HepG2 (cell line): ENCODE measurements at regions not wholly inside any gene's neighbourhood (a gene's known extent, or its start where the extent isn't known, plus 50 kb on each side); places are given as distances from the start of the nearest gene placed in this dataset.

Source experiments
- ATAC-seq: fragments of 200-7000 bp; cut with Tn5 transposase; 3 replicates; pipeline ENCODE4 v1.9.1; 2020; ENCODE audit warnings: mild to moderate bottlenecking, moderate library complexity
- BruUV-seq: library from RNA; stranded (reverse); fragments of 400-500 nt; replicated peaks from 2 replicates; lab custom pipeline; 2021; lab: Mats Ljungman, UMichigan
- CTCF ChIA-PET: fragments of 300-600 bp; formaldehyde crosslinking; extraction: SDS; loops from one replicate; lab custom pipeline; 2021; ENCODE audit warnings: low total read pairs, inconsistent platforms, low intra/inter-chr PET ratio; lab: Yijun Ruan, JAX
- POLR2A ChIA-PET: fragments of 350-600 bp; sonication (Branson Sonifier 250); formaldehyde crosslinking; loops from one replicate; lab custom pipeline; 2020; ENCODE audit warnings: antibody characterized with exemption, inconsistent platforms; lab: Yijun Ruan, JAX
- DNase-seq: peaks from one replicate; pipeline ENCODE4 v3.0.0-alpha.2; 2015; ENCODE audit warnings: low spot score
- FAIRE-seq: peaks from 3 replicates; lab custom pipeline; 2011; peaks lifted over from hg19 to GRCh38; lab: Jason Lieb, UNC
- H2AFZ ChIP-seq: one replicate; pipeline ENCODE4 v1.6.1; 2011; ENCODE audit warnings: low read length, inconsistent platforms
- H3K27ac ChIP-seq: fragments of 300-600 bp; 3 replicates; pipeline ENCODE4 v1.8.0; 2011; ENCODE audit warnings: mixed run types, mild to moderate bottlenecking, mixed read lengths, low read length, inconsistent platforms; ENCODE audit not compliant: insufficient read depth; ENCODE audit errors: extremely low read length
- H3K27me3 ChIP-seq, 2 experiments: fragments of 200-600 bp in 1 of 2; 2 replicates in 1 of 2; 3 replicates in 1 of 2; pipeline versions ENCODE4 v1.6.0 to v1.8.0; 2011; ENCODE audit warnings: low read length in 2 of 2, mild to moderate bottlenecking in 2 of 2, moderate library complexity in 2 of 2, inconsistent platforms in 1 of 2; ENCODE audit not compliant: insufficient read depth in 2 of 2, control insufficient read depth in 1 of 2
- H3K36me3 ChIP-seq, 2 experiments: fragments of 200-600 bp in 1 of 2; replicated peaks in 1 of 2; 2 replicates in 1 of 2; 3 replicates in 1 of 2; pipeline versions ENCODE4 v1.5.1 to v1.8.0; 2011; ENCODE audit warnings: low read length in 2 of 2, inconsistent platforms in 1 of 2; ENCODE audit not compliant: insufficient read depth in 2 of 2, control insufficient read depth in 1 of 2
- H3K4me1 ChIP-seq: 2 replicates; pipeline ENCODE4 v1.5.1; 2012; ENCODE audit warnings: low read length, inconsistent platforms; ENCODE audit not compliant: insufficient read depth
- H3K4me2 ChIP-seq: 2 replicates; pipeline ENCODE4 v1.6.0; 2011; ENCODE audit warnings: low read depth, low read length, inconsistent platforms
- H3K4me3 ChIP-seq, 3 experiments: fragments of 200-600 bp in 1 of 3; sonication (generic), shearing (Covaris generic) in 1 of 3; replicated peaks in 1 of 3; 2 replicates each; pipeline ENCODE4 v1.5.1; 2011 to 2016; ENCODE audit warnings: low read length in 3 of 3, inconsistent platforms in 2 of 3, low read depth in 2 of 3, mild to moderate bottlenecking in 2 of 3, control low read depth in 1 of 3, mixed read lengths in 1 of 3; ENCODE audit not compliant: insufficient read depth in 1 of 3
- H3K79me2 ChIP-seq: one replicate; pipeline ENCODE4 v1.6.1; 2011; ENCODE audit warnings: low read length, inconsistent platforms; ENCODE audit not compliant: insufficient read depth
- H3K9ac ChIP-seq: 2 replicates; pipeline ENCODE4 v1.6.0; 2011; ENCODE audit warnings: mild to moderate bottlenecking, low read depth, low read length, inconsistent platforms; ENCODE audit not compliant: insufficient read depth
- H3K9me3 ChIP-seq: 2 replicates; pipeline ENCODE4 v1.5.1; 2012; ENCODE audit warnings: mild to moderate bottlenecking, low read length
- H4K20me1 ChIP-seq: 2 replicates; pipeline ENCODE4 v1.6.0; 2011; ENCODE audit warnings: inconsistent platforms, mild to moderate bottlenecking, low read length, moderate library complexity; ENCODE audit not compliant: insufficient read depth
- ATM ChIP-seq: fragments of 450-650 bp; IDR thresholded peaks from 2 replicates; pipeline ENCODE4 v1.7.1; 2017; ENCODE audit warnings: mild to moderate bottlenecking, borderline replicate concordance
- CCDC6 ChIP-seq: sonication (generic); formaldehyde crosslinking; IDR thresholded peaks from 2 replicates; pipeline ENCODE4 v1.8.1; 2022; ENCODE audit warnings: mild to moderate bottlenecking, missing genetic modification reagents, moderate library complexity
- EZH2 ChIP-seq: conservative IDR thresholded peaks from 2 replicates; pipeline ENCODE4 v1.6.1; 2012; ENCODE audit warnings: mild to moderate bottlenecking, low read depth, low read length, moderate library complexity
- FOXA3 ChIP-seq: IDR thresholded peaks from 2 replicates; pipeline ENCODE4 v1.6.1; 2016; ENCODE audit warnings: missing genetic modification reagents, missing compliant biosample characterization
- FOXK1 ChIP-seq: sonication (generic); formaldehyde crosslinking; IDR thresholded peaks from 2 replicates; pipeline ENCODE4 v1.4.0; 2020; ENCODE audit warnings: low read depth, missing genetic modification reagents, borderline replicate concordance
- KDM4B ChIP-seq: sonication (generic); formaldehyde crosslinking; IDR thresholded peaks from 2 replicates; pipeline ENCODE4 v1.4.0; 2020; ENCODE audit warnings: missing genetic modification reagents
- KLF11 ChIP-seq: IDR thresholded peaks from 2 replicates; pipeline ENCODE4 v1.6.1; 2016; ENCODE audit warnings: missing compliant biosample characterization
- KLF6 ChIP-seq: IDR thresholded peaks from 2 replicates; pipeline ENCODE4 v1.8.0; 2016; ENCODE audit warnings: missing biosample characterization, missing genetic modification reagents
- PTBP1 ChIP-seq: fragments of 200-400 bp; formaldehyde crosslinking; IDR thresholded peaks from 2 replicates; pipeline ENCODE4 v1.6.1; 2018; ENCODE audit warnings: low read length, low read depth; ENCODE audit not compliant: poor library complexity, severe bottlenecking
- SMAD3 ChIP-seq: sonication (generic); formaldehyde crosslinking; IDR thresholded peaks from 2 replicates; pipeline ENCODE4 v1.4.0; 2020; ENCODE audit warnings: missing genetic modification reagents
- WIZ ChIP-seq: sonication (generic); formaldehyde crosslinking; IDR thresholded peaks from 2 replicates; pipeline ENCODE4 v1.5.1; 2020; ENCODE audit warnings: mild to moderate bottlenecking, missing genetic modification reagents
- ZFP36 ChIP-seq: fragments of 150-350 bp; IDR thresholded peaks from 2 replicates; pipeline ENCODE4 v1.6.1; 2018; ENCODE audit warnings: borderline replicate concordance, low read length, low read depth; ENCODE audit not compliant: partially characterized antibody
- ZNF3 ChIP-seq: IDR thresholded peaks from 2 replicates; pipeline ENCODE4 v1.7.0; 2017; ENCODE audit warnings: inconsistent platforms
- in situ Hi-C: cut with HindIII; loops from 2 replicates; pipeline ENCODE4 v1.10.0; 2017; ENCODE audit warnings: low pct_unique_long_range_greater_than_20kb; ENCODE audit not compliant: extremely low pct_ligation_motif_present
- intact Hi-C: fragments of 100-400 bp; cut with micrococcal nuclease; formaldehyde crosslinking; loops from one replicate; pipeline ENCODE4 v1.10.0; 2022; ENCODE audit not compliant: unreplicated experiment
- TF ChIP-seq, protein P1 (sequence below): sonication (generic); formaldehyde crosslinking; IDR thresholded peaks from 2 replicates; pipeline ENCODE4 v1.4.0; 2020; ENCODE audit warnings: missing genetic modification reagents, mild to moderate bottlenecking, borderline replicate concordance
- TF ChIP-seq, protein P2 (sequence below): IDR thresholded peaks from 2 replicates; pipeline ENCODE4 v1.6.1; 2016; ENCODE audit warnings: missing biosample characterization, missing genetic modification reagents, low read depth
- TF ChIP-seq, protein P3 (sequence below): sonication (generic); formaldehyde crosslinking; conservative IDR thresholded peaks from 2 replicates; pipeline ENCODE4 v1.4.0; 2020; ENCODE audit warnings: missing genetic modification reagents
- TF ChIP-seq, protein P4 (sequence below): sonication (generic); formaldehyde crosslinking; IDR thresholded peaks from 2 replicates; pipeline ENCODE4 v1.4.0; 2020; ENCODE audit warnings: mild to moderate bottlenecking, missing genetic modification reagents, borderline replicate concordance

DNA sequence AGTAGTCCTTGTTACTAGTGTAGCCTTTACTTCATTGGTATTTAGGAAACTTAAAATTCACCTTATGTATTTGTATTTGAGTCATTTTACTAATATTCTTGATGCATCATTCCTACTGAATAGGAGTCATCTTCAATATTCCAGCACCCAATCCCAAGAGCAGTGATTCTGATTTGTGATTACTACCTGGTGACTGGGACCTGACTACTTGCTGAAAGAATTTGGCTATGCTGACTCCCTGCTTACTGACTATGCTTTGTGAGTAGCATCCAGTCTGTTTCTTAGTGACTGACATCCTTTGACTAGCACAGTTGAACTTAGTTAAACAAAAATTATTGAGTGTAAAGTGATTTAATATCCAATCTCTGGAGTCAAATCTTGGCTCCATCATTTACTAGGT lies 129.9 kb upstream of the NEGR1 start:
- Histone ChIP-seq H3K27me3 (no peaks in the 10 kb centered on the region; a peak in 1 of 5 replicates), H3K9me3 (peaks cover 49% of the 10 kb centered on the region), H2AFZ (no peak overlapping the region), H4K20me1 (no peaks in the 10 kb centered on the region), H3K36me3 (no peaks in the 10 kb centered on the region), H3K27ac (no peak overlapping the region), H3K4me3 (no peak overlapping the region), H3K4me2 (no peak overlapping the region), H3K9ac (no peak overlapping the region), H3K4me1 (no peaks in the 10 kb centered on the region), H3K79me2 (no peaks in the 10 kb centered on the region)
- POLR2A ChIA-PET: no interaction called here
- CTCF ChIA-PET: no interaction called here
- DNase-seq (no peak), ATAC-seq (no peak), FAIRE-seq (no peak)
- no TSS peak for BruUV-seq
- in situ Hi-C loops: no loop called here
- intact Hi-C loops: no loop called here
- TF ChIP-seq EZH2 (no peak), FOXK1 (CRISPR knock-in tag) (no peak), KLF11 (CRISPR knock-in tag) (no peak), ZNF3 (CRISPR knock-in tag) (no peak), CCDC6 (CRISPR knock-in tag) (no peak), FOXA3 (CRISPR knock-in tag) (no peak), ZFP36 (no peak), WIZ (CRISPR knock-in tag) (no peak), KLF6 (no peak), ATM (no peak), PTBP1 (no peak), KDM4B (CRISPR knock-in tag) (no peak), SMAD3 (CRISPR knock-in tag) (no peak)
- TF ChIP-seq, protein P1, sequence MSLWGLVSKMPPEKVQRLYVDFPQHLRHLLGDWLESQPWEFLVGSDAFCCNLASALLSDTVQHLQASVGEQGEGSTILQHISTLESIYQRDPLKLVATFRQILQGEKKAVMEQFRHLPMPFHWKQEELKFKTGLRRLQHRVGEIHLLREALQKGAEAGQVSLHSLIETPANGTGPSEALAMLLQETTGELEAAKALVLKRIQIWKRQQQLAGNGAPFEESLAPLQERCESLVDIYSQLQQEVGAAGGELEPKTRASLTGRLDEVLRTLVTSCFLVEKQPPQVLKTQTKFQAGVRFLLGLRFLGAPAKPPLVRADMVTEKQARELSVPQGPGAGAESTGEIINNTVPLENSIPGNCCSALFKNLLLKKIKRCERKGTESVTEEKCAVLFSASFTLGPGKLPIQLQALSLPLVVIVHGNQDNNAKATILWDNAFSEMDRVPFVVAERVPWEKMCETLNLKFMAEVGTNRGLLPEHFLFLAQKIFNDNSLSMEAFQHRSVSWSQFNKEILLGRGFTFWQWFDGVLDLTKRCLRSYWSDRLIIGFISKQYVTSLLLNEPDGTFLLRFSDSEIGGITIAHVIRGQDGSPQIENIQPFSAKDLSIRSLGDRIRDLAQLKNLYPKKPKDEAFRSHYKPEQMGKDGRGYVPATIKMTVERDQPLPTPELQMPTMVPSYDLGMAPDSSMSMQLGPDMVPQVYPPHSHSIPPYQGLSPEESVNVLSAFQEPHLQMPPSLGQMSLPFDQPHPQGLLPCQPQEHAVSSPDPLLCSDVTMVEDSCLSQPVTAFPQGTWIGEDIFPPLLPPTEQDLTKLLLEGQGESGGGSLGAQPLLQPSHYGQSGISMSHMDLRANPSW (CRISPR knock-in tag): no peak
- TF ChIP-seq, protein P2, sequence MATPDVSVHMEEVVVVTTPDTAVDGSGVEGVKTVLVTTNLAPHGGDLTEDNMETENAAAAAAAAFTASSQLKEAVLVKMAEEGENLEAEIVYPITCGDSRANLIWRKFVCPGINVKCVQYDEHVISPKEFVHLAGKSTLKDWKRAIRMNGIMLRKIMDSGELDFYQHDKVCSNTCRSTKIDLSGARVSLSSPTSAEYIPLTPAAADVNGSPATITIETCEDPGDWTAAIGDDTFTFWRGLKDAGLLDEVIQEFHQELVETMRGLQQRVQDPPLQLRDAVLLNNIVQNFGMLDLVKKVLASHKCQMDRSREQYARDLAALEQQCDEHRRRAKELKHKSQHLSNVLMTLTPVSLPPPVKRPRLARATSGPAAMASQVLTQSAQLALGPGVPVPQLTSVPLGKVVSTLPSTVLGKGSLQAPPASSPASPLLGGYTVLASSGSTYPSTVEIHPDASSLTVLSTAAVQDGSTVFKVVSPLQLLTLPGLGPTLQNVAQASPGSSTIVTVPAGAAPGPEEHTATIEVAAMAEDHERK (CRISPR knock-in tag): no peak
- TF ChIP-seq, protein P3, sequence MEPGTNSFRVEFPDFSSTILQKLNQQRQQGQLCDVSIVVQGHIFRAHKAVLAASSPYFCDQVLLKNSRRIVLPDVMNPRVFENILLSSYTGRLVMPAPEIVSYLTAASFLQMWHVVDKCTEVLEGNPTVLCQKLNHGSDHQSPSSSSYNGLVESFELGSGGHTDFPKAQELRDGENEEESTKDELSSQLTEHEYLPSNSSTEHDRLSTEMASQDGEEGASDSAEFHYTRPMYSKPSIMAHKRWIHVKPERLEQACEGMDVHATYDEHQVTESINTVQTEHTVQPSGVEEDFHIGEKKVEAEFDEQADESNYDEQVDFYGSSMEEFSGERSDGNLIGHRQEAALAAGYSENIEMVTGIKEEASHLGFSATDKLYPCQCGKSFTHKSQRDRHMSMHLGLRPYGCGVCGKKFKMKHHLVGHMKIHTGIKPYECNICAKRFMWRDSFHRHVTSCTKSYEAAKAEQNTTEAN: no peak
- TF ChIP-seq, protein P4, sequence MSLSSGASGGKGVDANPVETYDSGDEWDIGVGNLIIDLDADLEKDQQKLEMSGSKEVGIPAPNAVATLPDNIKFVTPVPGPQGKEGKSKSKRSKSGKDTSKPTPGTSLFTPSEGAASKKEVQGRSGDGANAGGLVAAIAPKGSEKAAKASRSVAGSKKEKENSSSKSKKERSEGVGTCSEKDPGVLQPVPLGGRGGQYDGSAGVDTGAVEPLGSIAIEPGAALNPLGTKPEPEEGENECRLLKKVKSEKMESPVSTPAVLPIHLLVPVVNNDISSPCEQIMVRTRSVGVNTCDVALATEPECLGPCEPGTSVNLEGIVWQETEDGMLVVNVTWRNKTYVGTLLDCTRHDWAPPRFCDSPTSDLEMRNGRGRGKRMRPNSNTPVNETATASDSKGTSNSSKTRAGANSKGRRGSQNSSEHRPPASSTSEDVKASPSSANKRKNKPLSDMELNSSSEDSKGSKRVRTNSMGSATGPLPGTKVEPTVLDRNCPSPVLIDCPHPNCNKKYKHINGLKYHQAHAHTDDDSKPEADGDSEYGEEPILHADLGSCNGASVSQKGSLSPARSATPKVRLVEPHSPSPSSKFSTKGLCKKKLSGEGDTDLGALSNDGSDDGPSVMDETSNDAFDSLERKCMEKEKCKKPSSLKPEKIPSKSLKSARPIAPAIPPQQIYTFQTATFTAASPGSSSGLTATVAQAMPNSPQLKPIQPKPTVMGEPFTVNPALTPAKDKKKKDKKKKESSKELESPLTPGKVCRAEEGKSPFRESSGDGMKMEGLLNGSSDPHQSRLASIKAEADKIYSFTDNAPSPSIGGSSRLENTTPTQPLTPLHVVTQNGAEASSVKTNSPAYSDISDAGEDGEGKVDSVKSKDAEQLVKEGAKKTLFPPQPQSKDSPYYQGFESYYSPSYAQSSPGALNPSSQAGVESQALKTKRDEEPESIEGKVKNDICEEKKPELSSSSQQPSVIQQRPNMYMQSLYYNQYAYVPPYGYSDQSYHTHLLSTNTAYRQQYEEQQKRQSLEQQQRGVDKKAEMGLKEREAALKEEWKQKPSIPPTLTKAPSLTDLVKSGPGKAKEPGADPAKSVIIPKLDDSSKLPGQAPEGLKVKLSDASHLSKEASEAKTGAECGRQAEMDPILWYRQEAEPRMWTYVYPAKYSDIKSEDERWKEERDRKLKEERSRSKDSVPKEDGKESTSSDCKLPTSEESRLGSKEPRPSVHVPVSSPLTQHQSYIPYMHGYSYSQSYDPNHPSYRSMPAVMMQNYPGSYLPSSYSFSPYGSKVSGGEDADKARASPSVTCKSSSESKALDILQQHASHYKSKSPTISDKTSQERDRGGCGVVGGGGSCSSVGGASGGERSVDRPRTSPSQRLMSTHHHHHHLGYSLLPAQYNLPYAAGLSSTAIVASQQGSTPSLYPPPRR (CRISPR knock-in tag): no peak
